Stimulated activated CD8-positive, alpha-beta memory T cell treated with anti-CD3 and anti-CD28 coated beads, Interleukin-4, amount 100 ng/mL, for 4 hours (primary cell): ENCODE measurements at regions not wholly inside any gene's neighbourhood (a gene's known extent, or its start where the extent isn't known, plus 50 kb on each side); places are given as distances from the start of the nearest gene placed in this dataset.
"Not testable (repeated sequence)": the region's sequence is repeated elsewhere in the genome, so short reads cannot be mapped to it uniquely, and the experiment has no call there.

ENCODE experiments used
- DNase-seq, 2 donors: peaks; one replicate each; pipeline ENCODE4 v3.0.0-alpha.2; 2020; ENCODE audit warnings: low read depth in 2 of 2, low spot score in 1 of 2

GRCh38 chr2:47964277-47964676 lies 58.0 kb upstream of the FBXO11 start:
- DNase-seq: no peak

- DNase-seq: no peak
These were observed 58.6 kb upstream of the FBXO11 start for GRCh38 chr2:47964722-47965434.

GRCh38 chr2:47976728-47977127 lies 70.4 kb upstream of the FBXO11 start:
- not testable (repeated sequence) for DNase-seq

- DNase-seq: no peak
These were observed 77.7 kb upstream of the FBXO11 start for GRCh38 chr2:47984041-47984440.

- no peak for DNase-seq
These were observed 84.2 kb upstream of the FBXO11 start for GRCh38 chr2:47990503-47990902.

- no peak for DNase-seq
These were observed 86.4 kb upstream of the FBXO11 start for GRCh38 chr2:47992671-47993070.

- DNase-seq: no peak
These were observed 90.5 kb upstream of the FBXO11 start for GRCh38 chr2:47996808-47997207.

- no peak for DNase-seq
These were observed 93.2 kb upstream of the FBXO11 start for GRCh38 chr2:47999512-47999911.

GRCh38 chr2:48001498-48001897 lies 95.2 kb upstream of the FBXO11 start:
- DNase-seq: no peak

- no peak for DNase-seq
These were observed 99.8 kb upstream of the FBXO11 start for GRCh38 chr2:48006094-48006493.

- no peak for DNase-seq
These were observed 101.5 kb upstream of the FBXO11 start for GRCh38 chr2:48007699-48008268.

- DNase-seq: no peak
These were observed 103.0 kb upstream of the FBXO11 start for GRCh38 chr2:48009256-48009655.

GRCh38 chr2:48015421-48015820 lies 109.1 kb upstream of the FBXO11 start:
- DNase-seq: no peak

GRCh38 chr2:48016225-48017019 lies 110.1 kb upstream of the FBXO11 start:
- no peak for DNase-seq

- DNase-seq: no peak
These were observed 110.8 kb upstream of the FBXO11 start for GRCh38 chr2:48017136-48017535.

- no peak for DNase-seq
These were observed 112.2 kb upstream of the FBXO11 start for GRCh38 chr2:48018480-48018879.

GRCh38 chr2:48026865-48027264 lies 120.6 kb upstream of the FBXO11 start:
- no peak for DNase-seq

GRCh38 chr2:48032765-48033164 lies 126.5 kb upstream of the FBXO11 start:
- no peak for DNase-seq

GRCh38 chr2:48034295-48034694 lies 128.0 kb upstream of the FBXO11 start:
- no peak for DNase-seq

- no peak for DNase-seq
These were observed 130.0 kb upstream of the FBXO11 start for GRCh38 chr2:48036312-48036711.

GRCh38 chr2:48039209-48039990 lies 133.1 kb upstream of the FBXO11 start:
- no peak for DNase-seq
